ENCODE measurements at regions not wholly inside any gene's neighbourhood (a gene's known extent, or its start where the extent isn't known, plus 50 kb on each side); places are given as distances from the start of the nearest gene placed in this dataset.

DNA sequence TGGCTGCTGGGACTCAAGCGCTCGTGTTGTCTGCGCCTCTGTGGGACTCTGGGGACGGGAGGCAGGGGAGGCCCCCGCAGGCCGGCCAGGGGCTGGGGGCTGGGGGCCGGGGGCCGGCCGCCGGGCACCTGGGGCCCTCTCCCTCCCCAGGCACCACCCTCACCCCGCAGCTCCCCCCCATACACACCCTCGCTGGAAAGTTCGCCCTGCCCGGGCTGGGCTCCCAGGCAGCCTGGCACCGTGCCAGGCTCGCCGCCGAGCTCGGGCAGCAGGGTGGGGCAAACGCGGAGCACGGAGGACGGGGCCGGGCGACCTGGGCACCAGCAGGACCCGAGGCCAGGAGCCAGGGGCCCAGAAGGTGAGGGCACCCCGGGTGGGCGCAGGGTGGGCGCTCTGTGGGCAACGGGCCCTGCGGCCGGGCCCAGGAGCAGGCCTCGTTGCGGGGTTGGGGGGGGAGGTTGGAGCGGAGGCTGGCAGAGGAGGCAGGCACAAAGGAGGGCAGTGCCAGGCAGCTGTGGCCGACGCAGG lies 76.7 kb upstream of the WNT7B start:
- Histone ChIP-seq H4K20me1 (ENCODE audit: insufficient read depth, low read length) (no peaks in the 10 kb centered on the region), H2AFZ (ENCODE audit: low read length) (peak overlapping the region; percentile 83), H3K27ac (ENCODE audit: low read depth, low read length, poor library complexity, severe bottlenecking) (peak overlapping the region; percentile 92), H3K4me1 (ENCODE audit: insufficient read depth, low read length, poor library complexity, severe bottlenecking) (peaks cover 60% of the 10 kb centered on the region), H3K79me2 (ENCODE audit: insufficient read depth, low read depth, low read length) (no peaks in the 10 kb centered on the region; the same call in 1 of the 2 replicates), H3K9me2 (ENCODE audit: insufficient read depth, low read length) (no peaks in the 10 kb centered on the region), H3K9me3 (ENCODE audit: low read length) (no peaks in the 10 kb centered on the region), H3K4me3 (ENCODE audit: low read depth, low read length, poor library complexity, severe bottlenecking) (peak overlapping the region; percentile 67), H3K4me2 (ENCODE audit: low read length) (peak overlapping the region; percentile 88), H3K36me3 (ENCODE audit: insufficient read depth, low read length) (no peaks in the 10 kb centered on the region)
- intact Hi-C loops (cut with micrococcal nuclease; ENCODE audit: unreplicated experiment), result no loop called here
- BruUV-seq (replicated peaks), result no TSS peak
- peak; percentile 56 for DNase-seq (ENCODE audit: low spot score)
- TF ChIP-seq, protein P1, sequence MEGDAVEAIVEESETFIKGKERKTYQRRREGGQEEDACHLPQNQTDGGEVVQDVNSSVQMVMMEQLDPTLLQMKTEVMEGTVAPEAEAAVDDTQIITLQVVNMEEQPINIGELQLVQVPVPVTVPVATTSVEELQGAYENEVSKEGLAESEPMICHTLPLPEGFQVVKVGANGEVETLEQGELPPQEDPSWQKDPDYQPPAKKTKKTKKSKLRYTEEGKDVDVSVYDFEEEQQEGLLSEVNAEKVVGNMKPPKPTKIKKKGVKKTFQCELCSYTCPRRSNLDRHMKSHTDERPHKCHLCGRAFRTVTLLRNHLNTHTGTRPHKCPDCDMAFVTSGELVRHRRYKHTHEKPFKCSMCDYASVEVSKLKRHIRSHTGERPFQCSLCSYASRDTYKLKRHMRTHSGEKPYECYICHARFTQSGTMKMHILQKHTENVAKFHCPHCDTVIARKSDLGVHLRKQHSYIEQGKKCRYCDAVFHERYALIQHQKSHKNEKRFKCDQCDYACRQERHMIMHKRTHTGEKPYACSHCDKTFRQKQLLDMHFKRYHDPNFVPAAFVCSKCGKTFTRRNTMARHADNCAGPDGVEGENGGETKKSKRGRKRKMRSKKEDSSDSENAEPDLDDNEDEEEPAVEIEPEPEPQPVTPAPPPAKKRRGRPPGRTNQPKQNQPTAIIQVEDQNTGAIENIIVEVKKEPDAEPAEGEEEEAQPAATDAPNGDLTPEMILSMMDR (conservative IDR thresholded peaks at IDR 0.05; ENCODE audit: low read length), result no peak
- TF ChIP-seq EZH2phosphoT487 (IDR thresholded peaks at IDR 0.05; ENCODE audit: borderline replicate concordance, low read depth, low read length), result no peak
- CTCF ChIA-PET (ENCODE audit: unreplicated experiment), result interaction anchor here (1.7 kb wide), 1 partner anchor 17 kb away, joined by 6 read pairs; no protein-coding TSS in a partner anchor
- POLR2A ChIA-PET, result interaction anchor here (0.8 to 1.3 kb wide), 3 partner anchors 17 to 41 kb away, joined by 3 to 6 read pairs (median 3); no protein-coding TSS in a partner anchor

DNA sequence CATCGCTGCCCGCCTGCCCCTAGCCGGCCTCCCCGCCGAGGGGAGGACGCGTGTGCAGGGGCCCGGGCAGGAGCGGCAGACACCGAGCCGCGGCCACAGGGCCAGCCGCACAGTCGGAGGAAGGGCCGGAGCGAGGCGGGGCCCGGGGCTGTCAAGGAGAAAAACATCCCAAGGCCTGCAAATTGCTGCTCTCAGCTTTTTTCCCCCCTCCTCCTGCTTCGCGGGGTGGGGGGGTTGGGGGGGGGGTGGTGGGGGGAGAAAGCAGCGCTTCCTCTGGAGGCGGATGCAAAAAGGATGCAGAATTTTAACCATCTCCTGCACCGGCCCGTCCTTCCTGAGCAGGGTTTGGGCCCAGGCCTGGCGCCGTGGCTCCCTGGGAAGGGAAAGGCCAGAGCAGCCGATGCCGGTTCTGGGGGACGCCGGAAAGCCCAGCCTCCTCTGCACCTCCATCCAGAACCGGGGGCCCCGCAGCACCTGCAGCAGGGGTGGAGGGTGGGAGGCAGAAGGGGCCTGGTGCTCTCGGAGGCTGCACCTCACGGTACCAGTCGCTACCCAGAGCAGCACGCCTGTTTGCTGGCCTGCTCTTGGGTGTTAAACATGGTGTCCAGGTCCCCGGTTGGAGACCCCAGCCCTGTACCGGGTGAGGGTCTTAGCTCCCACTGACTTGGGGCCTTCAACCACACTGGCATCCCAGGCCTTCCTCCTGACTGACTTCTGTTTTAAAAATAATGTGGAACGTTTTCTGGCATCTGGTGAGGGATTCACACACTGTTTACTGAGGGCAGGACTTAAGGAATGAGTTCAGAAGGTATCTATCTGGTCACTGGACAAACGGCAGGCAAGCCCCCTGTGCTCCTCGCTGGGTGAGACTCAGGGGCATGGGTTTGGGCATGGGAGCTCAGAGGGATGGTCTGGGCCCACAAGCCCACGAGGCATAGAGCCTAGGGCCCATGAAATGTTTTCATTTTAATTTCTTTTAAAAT lies 77.4 kb upstream of the WNT7B start:
- Histone ChIP-seq H2AFZ (ENCODE audit: low read length) (peak overlapping the region; percentile 85; the same call in 1 of the 2 replicates), H3K4me3 (ENCODE audit: low read depth, low read length, poor library complexity, severe bottlenecking) (peak overlapping the region; percentile 67), H3K9me3 (ENCODE audit: low read length) (no peaks in the 10 kb centered on the region), H3K36me3 (ENCODE audit: insufficient read depth, low read length) (no peaks in the 10 kb centered on the region), H4K20me1 (ENCODE audit: insufficient read depth, low read length) (no peaks in the 10 kb centered on the region), H3K79me2 (ENCODE audit: insufficient read depth, low read depth, low read length) (no peaks in the 10 kb centered on the region; the same call in 1 of the 2 replicates), H3K9me2 (ENCODE audit: insufficient read depth, low read length) (no peaks in the 10 kb centered on the region), H3K4me1 (ENCODE audit: insufficient read depth, low read length, poor library complexity, severe bottlenecking) (peaks cover 67% of the 10 kb centered on the region), H3K27ac (ENCODE audit: low read depth, low read length, poor library complexity, severe bottlenecking) (peak overlapping the region; percentile 92), H3K4me2 (ENCODE audit: low read length) (peak overlapping the region; percentile 88)
- ChIA-PET CTCF (ENCODE audit: unreplicated experiment) (no interaction called here), POLR2A (interaction anchor here (0.5 to 1.6 kb wide), 6 partner anchors 14 to 41 kb away, joined by 3 to 4 read pairs (median 3); no protein-coding TSS in a partner anchor)
- TSS peak; percentile 51 for BruUV-seq (replicated peaks)
- intact Hi-C loops (cut with micrococcal nuclease; ENCODE audit: unreplicated experiment), result loop anchor here (5.0 kb wide), 1 partner anchor 277 kb away; no protein-coding TSS in a partner anchor
- DNase-seq (ENCODE audit: low spot score), result peak; percentile 80
- TF ChIP-seq EZH2phosphoT487 (IDR thresholded peaks at IDR 0.05; ENCODE audit: borderline replicate concordance, low read depth, low read length), result no peak
- TF ChIP-seq, protein P1 (conservative IDR thresholded peaks at IDR 0.05; ENCODE audit: low read length), result no peak

All from OCI-LY7 (cell line).